CD4-positive, alpha-beta T cell treated with Interleukin-4 for 1 hour (primary cell): ENCODE measurements at regions not wholly inside any gene's neighbourhood (a gene's known extent, or its start where the extent isn't known, plus 50 kb on each side); places are given as distances from the start of the nearest gene placed in this dataset.
A peak's percentile ranks its signal among the peaks of the same experiment; 100 is the strongest.

Experiments used
- DNase-seq, 2 donors: peaks; one replicate each; pipeline ENCODE4 v3.0.0-alpha.2; 2020 to 2022

GRCh38 chr15:98562331-98562937 lies 85.9 kb upstream of the IGF1R start:
- DNase-seq, result no peak

- no peak for DNase-seq
Observed at GRCh38 chr15:98565566-98565965, 82.8 kb upstream of the IGF1R start.

GRCh38 chr15:98567951-98568350 lies 80.4 kb upstream of the IGF1R start:
- no peak for DNase-seq

- DNase-seq, result no peak
Observed at GRCh38 chr15:98568382-98569017, 79.8 kb upstream of the IGF1R start.

- no peak for DNase-seq
Observed at GRCh38 chr15:98570119-98570518, 78.2 kb upstream of the IGF1R start.

- DNase-seq, result no peak
Observed at GRCh38 chr15:98580572-98580971, 67.8 kb upstream of the IGF1R start.

- DNase-seq, result peak in 1 of 2 donors; percentile 15
Observed at GRCh38 chr15:98581715-98582114, 66.6 kb upstream of the IGF1R start.

GRCh38 chr15:98582900-98583554 lies 65.3 kb upstream of the IGF1R start:
- DNase-seq, result no peak

GRCh38 chr15:98583771-98584430 lies 64.4 kb upstream of the IGF1R start:
- no peak for DNase-seq

GRCh38 chr15:98586066-98586465 lies 62.3 kb upstream of the IGF1R start:
- peak in 1 of 2 donors; percentile 16 for DNase-seq

- DNase-seq, result no peak
Observed at GRCh38 chr15:98592136-98592535, 56.2 kb upstream of the IGF1R start.

- DNase-seq, result no peak
Observed at GRCh38 chr15:98596131-98596530, 52.2 kb upstream of the IGF1R start.

- no peak for DNase-seq
Observed at GRCh38 chr15:98596885-98597392, 51.4 kb upstream of the IGF1R start.

- DNase-seq, result no peak
Observed at GRCh38 chr15:98597666-98598065, 50.7 kb upstream of the IGF1R start.
